SK-N-SH treated with all-trans-retinoic acid at 6 μM for 48 hours (cell line): ENCODE measurements at regions not wholly inside any gene's neighbourhood (a gene's known extent, or its start where the extent isn't known, plus 50 kb on each side); places are given as distances from the start of the nearest gene placed in this dataset.

Source experiments
- ATAC-seq: fragments of 200-7000 bp; cut with Tn5 transposase; 3 replicates; pipeline ENCODE4 v1.9.1; 2020; ENCODE audit warnings: mild to moderate bottlenecking, moderate library complexity
- ARNTL ChIP-seq: fragments of 450-650 bp; formaldehyde crosslinking; IDR thresholded peaks from 2 replicates; pipeline ENCODE4 v1.5.0; 2020; ENCODE audit warnings: low read depth, mild to moderate bottlenecking, moderate library complexity, borderline replicate concordance
- BACH2 ChIP-seq: fragments of 250-450 bp; sonication (Bioruptor Pico); IDR thresholded peaks from 2 replicates; pipeline ENCODE4 v1.9.0; 2021; ENCODE audit warnings: mild to moderate bottlenecking, borderline replicate concordance
- CREB5 ChIP-seq: fragments of 250-450 bp; sonication (Bioruptor Pico); IDR thresholded peaks from 2 replicates; pipeline ENCODE4 v1.5.1; 2020; ENCODE audit warnings: low read depth, mild to moderate bottlenecking, moderate library complexity
- CSDC2 ChIP-seq: fragments of 250-450 bp; sonication (Bioruptor Pico); IDR thresholded peaks from 2 replicates; pipeline ENCODE4 v1.5.0; 2020; ENCODE audit warnings: mild to moderate bottlenecking, moderate library complexity
- CSRNP3 ChIP-seq: fragments of 250-450 bp; sonication (Bioruptor Pico); IDR thresholded peaks from 2 replicates; pipeline ENCODE4 v1.5.1; 2021; ENCODE audit warnings: mild to moderate bottlenecking, moderate library complexity
- ESRRG ChIP-seq: fragments of 250-450 bp; sonication (Bioruptor Pico); IDR thresholded peaks from 2 replicates; pipeline ENCODE4 v1.6.1; 2021; ENCODE audit warnings: mild to moderate bottlenecking
- GLIS3 ChIP-seq: fragments of 250-450 bp; sonication (Bioruptor Pico); IDR thresholded peaks from 2 replicates; pipeline ENCODE4 v1.5.0; 2020; ENCODE audit warnings: mild to moderate bottlenecking, moderate library complexity
- ISL1 ChIP-seq: fragments of 250-450 bp; sonication (Bioruptor Pico); IDR thresholded peaks from 2 replicates; pipeline ENCODE4 v2.1.2; 2022; ENCODE audit warnings: mild to moderate bottlenecking, moderate library complexity
- OSR1 ChIP-seq: fragments of 250-450 bp; sonication (Bioruptor Pico); IDR thresholded peaks from 2 replicates; pipeline ENCODE4 v1.8.0; 2022; ENCODE audit warnings: moderate library complexity, mild to moderate bottlenecking, inconsistent platforms
- PPARA ChIP-seq: fragments of 250-450 bp; sonication (Bioruptor Pico); IDR thresholded peaks from 2 replicates; pipeline ENCODE4 v1.5.0; 2020; ENCODE audit warnings: mild to moderate bottlenecking, borderline replicate concordance
- RARB ChIP-seq: fragments of 250-450 bp; sonication (Bioruptor Pico); IDR thresholded peaks from 2 replicates; pipeline ENCODE4 v1.8.0; 2021; ENCODE audit warnings: mild to moderate bottlenecking, moderate library complexity
- SNAI2 ChIP-seq: fragments of 250-450 bp; sonication (Bioruptor Pico); IDR thresholded peaks from 2 replicates; pipeline ENCODE4 v1.5.0; 2020; ENCODE audit warnings: mild to moderate bottlenecking, moderate library complexity
- TOX ChIP-seq: fragments of 250-450 bp; sonication (Bioruptor Pico); IDR thresholded peaks from 2 replicates; pipeline ENCODE4 v1.8.0; 2021; ENCODE audit warnings: mild to moderate bottlenecking, moderate library complexity, borderline replicate concordance
- TSHZ2 ChIP-seq: fragments of 250-450 bp; sonication (Bioruptor Pico); IDR thresholded peaks from 2 replicates; pipeline ENCODE4 v1.5.0; 2020; ENCODE audit warnings: mild to moderate bottlenecking, moderate library complexity
- ZC3H10 ChIP-seq: fragments of 250-450 bp; sonication (Bioruptor Pico); IDR thresholded peaks from 2 replicates; pipeline ENCODE4 v1.5.1; 2021; ENCODE audit warnings: mild to moderate bottlenecking, moderate library complexity
- ZFP3 ChIP-seq: fragments of 250-450 bp; sonication (Bioruptor Pico); IDR thresholded peaks from 2 replicates; pipeline ENCODE4 v1.5.0; 2020; ENCODE audit warnings: mild to moderate bottlenecking, moderate library complexity
- ZFP30 ChIP-seq: fragments of 450-650 bp; formaldehyde crosslinking; IDR thresholded peaks from 2 replicates; pipeline ENCODE4 v1.5.0; 2022; ENCODE audit warnings: mild to moderate bottlenecking, moderate library complexity
- ZNF565 ChIP-seq: fragments of 450-650 bp; formaldehyde crosslinking; conservative IDR thresholded peaks from 2 replicates; pipeline ENCODE4 v1.5.0; 2020; ENCODE audit warnings: low read depth, mild to moderate bottlenecking, moderate library complexity
- ZNF70 ChIP-seq: fragments of 450-650 bp; formaldehyde crosslinking; IDR thresholded peaks from 2 replicates; pipeline ENCODE4 v1.5.0; 2020; ENCODE audit warnings: mild to moderate bottlenecking, moderate library complexity
- ZNF8 ChIP-seq: fragments of 450-650 bp; formaldehyde crosslinking; IDR thresholded peaks from 2 replicates; pipeline ENCODE4 v1.5.0; 2020; ENCODE audit warnings: mild to moderate bottlenecking, moderate library complexity

- no peak for ATAC-seq
- no peak for TF ChIP-seq ZFP3 (CRISPR knock-in tag)
- no peak for TF ChIP-seq TSHZ2 (CRISPR knock-in tag)
- TF ChIP-seq OSR1 (CRISPR knock-in tag): no peak
- TF ChIP-seq, all 23 proteins: peak for 0
Observed at GRCh38 chr18:11284349-11284748, 135.0 kb upstream of the PIEZO2 start.

- TF ChIP-seq OSR1 (CRISPR knock-in tag) (no peak), ZNF8 (CRISPR knock-in tag) (no peak), RARB (CRISPR knock-in tag) (no peak), TOX (CRISPR knock-in tag) (no peak), CSDC2 (no peak), BACH2 (no peak), CSRNP3 (CRISPR knock-in tag) (no peak), ISL1 (CRISPR knock-in tag) (no peak), GLIS3 (CRISPR knock-in tag) (no peak), CREB5 (CRISPR knock-in tag) (no peak), ZNF70 (CRISPR knock-in tag) (no peak), ZFP3 (CRISPR knock-in tag) (no peak), PPARA (CRISPR knock-in tag) (no peak)
- no peak for ATAC-seq
Observed at GRCh38 chr18:11283479-11284161, 134.3 kb upstream of the PIEZO2 start.

- ATAC-seq: no peak
Observed at GRCh38 chr18:11279461-11279860, 130.1 kb upstream of the PIEZO2 start.

GRCh38 chr18:11276678-11277077 lies 127.3 kb upstream of the PIEZO2 start:
- ATAC-seq: no peak
- TF ChIP-seq SNAI2 (CRISPR knock-in tag): no peak
- TF ChIP-seq ZFP30 (CRISPR knock-in tag): no peak
- no peak for TF ChIP-seq CSDC2
- no peak for TF ChIP-seq CREB5 (CRISPR knock-in tag)
- TF ChIP-seq ARNTL: no peak
- TF ChIP-seq ISL1 (CRISPR knock-in tag): no peak
- no peak for TF ChIP-seq ESRRG
- TF ChIP-seq, all 23 proteins: peak for 0

More at GRCh38 chr18:11279461-11279860, 130.1 kb upstream of the PIEZO2 start:
- no peak for TF ChIP-seq ISL1 (CRISPR knock-in tag)
- no peak for TF ChIP-seq ZFP3 (CRISPR knock-in tag)
- no peak for TF ChIP-seq ZNF565 (CRISPR knock-in tag)
- TF ChIP-seq SNAI2 (CRISPR knock-in tag): no peak
- no peak for TF ChIP-seq ESRRG

GRCh38 chr18:11274144-11274794 lies 124.9 kb upstream of the PIEZO2 start:
- ATAC-seq: no peak
- no peak for TF ChIP-seq CSRNP3 (CRISPR knock-in tag)
- TF ChIP-seq SNAI2 (CRISPR knock-in tag): no peak
- TF ChIP-seq CSDC2: no peak
- no peak for TF ChIP-seq RARB (CRISPR knock-in tag)
- no peak for TF ChIP-seq GLIS3 (CRISPR knock-in tag)
- no peak for TF ChIP-seq PPARA (CRISPR knock-in tag)
- TF ChIP-seq ZNF565 (CRISPR knock-in tag): no peak
- TF ChIP-seq ZFP3 (CRISPR knock-in tag): no peak
- TF ChIP-seq ISL1 (CRISPR knock-in tag): no peak
- no peak for TF ChIP-seq ZNF8 (CRISPR knock-in tag)
- no peak for TF ChIP-seq TOX (CRISPR knock-in tag)
- no peak for TF ChIP-seq ZC3H10
- TF ChIP-seq BACH2: no peak
- no peak for TF ChIP-seq ESRRG
- TF ChIP-seq ZNF70 (CRISPR knock-in tag): no peak
- no peak for TF ChIP-seq TSHZ2 (CRISPR knock-in tag)
